ENCODE measurements at regions not wholly inside any gene's neighbourhood (a gene's known extent, or its start where the extent isn't known, plus 50 kb on each side); places are given as distances from the start of the nearest gene placed in this dataset.

GRCh38 chr1:30518696-30519095, 204.7 kb downstream of the MATN1 start:
- ChIA-PET POLR2A (no interaction called here), SMC1A (ENCODE audit: uncharacterized antibody, unreplicated experiment) (no interaction called here), CTCF (no interaction called here), RAD21 (ENCODE audit: unreplicated experiment) (no interaction called here)
- DNase-seq (ENCODE audit: low read depth, low spot score) = no peak
- no peaks in the 10 kb centered on the region for H3K9me3 ChIP-seq (replicated peaks; ENCODE audit: control insufficient read depth, insufficient read depth, low read length)
- 10% methylated on average over 3 of the region's 3 CpGs for WGBS (ENCODE audit: insufficient coverage, insufficient replicate concordance, low lambda C conversion rate, missing lambda C conversion rate)
- intact Hi-C loops (cut with micrococcal nuclease; ENCODE audit: unreplicated experiment) (no loop called here), in situ Hi-C loops (cut with MboI) (no loop called here)
- no TSS peak for BruUV-seq (replicated peaks)
- no peaks in the 10 kb centered on the region for H3K4me1 ChIP-seq (ENCODE audit: control insufficient read depth, insufficient read depth, low read length)
- TF ChIP-seq CHD1 (IDR thresholded peaks at IDR 0.05; ENCODE audit: low read depth, low read length) = no peak
- TF ChIP-seq EGR1 (IDR thresholded peaks at IDR 0.05; ENCODE audit: borderline replicate concordance in 1 of 2, low read depth in 2 of 2, low read length in 2 of 2) = no peak
- no peak for TF ChIP-seq SIX5 (IDR thresholded peaks at IDR 0.05; ENCODE audit: low read depth, low read length, severe bottlenecking)
- no peak for TF ChIP-seq RFX5 (IDR thresholded peaks at IDR 0.05; ENCODE audit: low read depth, low read length)
- no peak for TF ChIP-seq FOXM1 (IDR thresholded peaks at IDR 0.05; ENCODE audit: low read depth, low read length)
- no peak for TF ChIP-seq SMAD5 (IDR thresholded peaks at IDR 0.05; ENCODE audit: low read depth)
- TF ChIP-seq TCF7 (IDR thresholded peaks at IDR 0.05; ENCODE audit: borderline replicate concordance) = no peak
- TF ChIP-seq SUZ12 (IDR thresholded peaks at IDR 0.05; ENCODE audit: unreplicated experiment) = no peak
- no peak for TF ChIP-seq NR2C2 (IDR thresholded peaks at IDR 0.05; ENCODE audit: borderline replicate concordance, control insufficient read depth, insufficient read length, low read depth)
- TF ChIP-seq IKZF2 (IDR thresholded peaks at IDR 0.05) = no peak
- no peak for TF ChIP-seq BCL3 (IDR thresholded peaks at IDR 0.05; ENCODE audit: borderline replicate concordance, insufficient read depth, low read depth, low read length, poor library complexity, severe bottlenecking)
- no peaks in the 10 kb centered on the region for H3K79me2 ChIP-seq (ENCODE audit: control insufficient read depth, insufficient read depth, low read length)
- no peak for ATAC-seq
- no peak overlapping the region for H3K4me3 ChIP-seq
- H3K27me3 ChIP-seq (replicated peaks in 1 of 2; ENCODE audit: control insufficient read depth in 2 of 2, insufficient read depth in 2 of 2, low read length in 1 of 2) = no peaks in the 10 kb centered on the region; a peak in 2 of 4 replicates
- no peaks in the 10 kb centered on the region for H3K36me3 ChIP-seq (ENCODE audit: control insufficient read depth in 2 of 2, insufficient read depth in 2 of 2, low read length in 1 of 2)
- no peak overlapping the region for H3K9ac ChIP-seq (ENCODE audit: control insufficient read depth, insufficient read depth, low read length)
- H4K20me1 ChIP-seq (ENCODE audit: control insufficient read depth, insufficient read depth) = no peaks in the 10 kb centered on the region
- no peak overlapping the region for H3K4me2 ChIP-seq (ENCODE audit: control insufficient read depth, insufficient read depth)
- H2AFZ ChIP-seq (ENCODE audit: control insufficient read depth, low read depth, low read length) = no peak overlapping the region
- H3K27ac ChIP-seq (ENCODE audit: control insufficient read depth, insufficient read depth) = no peak overlapping the region
- FAIRE-seq = no peak
